Activated T-cell treated with anti-CD3 and anti-CD28 coated beads, Interleukin-2, amount 50 U/mL, for 48 hours (primary cell): ENCODE measurements at regions not wholly inside any gene's neighbourhood (a gene's known extent, or its start where the extent isn't known, plus 50 kb on each side); places are given as distances from the start of the nearest gene placed in this dataset.

Experiments used
- DNase-seq, 2 experiments: peaks; one replicate each; pipeline ENCODE4 v3.0.0-alpha.2; 2020

- DNase-seq, result no peak
Measured at GRCh38 chr9:4382722-4383317, 83.0 kb upstream of the GLIS3 start.

DNA sequence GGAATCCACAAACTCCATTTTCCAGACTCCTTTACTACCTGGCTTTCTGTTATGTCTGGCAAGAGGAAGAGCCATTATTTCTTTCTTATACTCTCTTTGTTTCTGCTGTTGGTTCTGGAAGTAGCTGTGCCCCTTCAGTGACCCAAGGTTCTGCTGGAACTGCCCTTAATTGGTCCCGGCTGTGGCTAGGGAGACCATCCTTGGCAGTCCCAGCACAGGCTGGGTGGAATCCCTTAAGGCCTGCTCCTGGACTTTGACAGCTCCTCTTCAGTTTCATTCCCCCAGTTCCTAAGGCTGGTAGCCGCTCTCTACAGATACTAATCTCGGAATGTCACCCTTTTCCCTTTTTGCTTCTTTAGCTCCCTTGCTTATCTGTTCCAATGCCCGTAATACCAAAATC lies 81.9 kb upstream of the GLIS3 start:
- no peak for DNase-seq

- no peak for DNase-seq
Measured at GRCh38 chr9:4380406-4380805, 80.5 kb upstream of the GLIS3 start.

DNA sequence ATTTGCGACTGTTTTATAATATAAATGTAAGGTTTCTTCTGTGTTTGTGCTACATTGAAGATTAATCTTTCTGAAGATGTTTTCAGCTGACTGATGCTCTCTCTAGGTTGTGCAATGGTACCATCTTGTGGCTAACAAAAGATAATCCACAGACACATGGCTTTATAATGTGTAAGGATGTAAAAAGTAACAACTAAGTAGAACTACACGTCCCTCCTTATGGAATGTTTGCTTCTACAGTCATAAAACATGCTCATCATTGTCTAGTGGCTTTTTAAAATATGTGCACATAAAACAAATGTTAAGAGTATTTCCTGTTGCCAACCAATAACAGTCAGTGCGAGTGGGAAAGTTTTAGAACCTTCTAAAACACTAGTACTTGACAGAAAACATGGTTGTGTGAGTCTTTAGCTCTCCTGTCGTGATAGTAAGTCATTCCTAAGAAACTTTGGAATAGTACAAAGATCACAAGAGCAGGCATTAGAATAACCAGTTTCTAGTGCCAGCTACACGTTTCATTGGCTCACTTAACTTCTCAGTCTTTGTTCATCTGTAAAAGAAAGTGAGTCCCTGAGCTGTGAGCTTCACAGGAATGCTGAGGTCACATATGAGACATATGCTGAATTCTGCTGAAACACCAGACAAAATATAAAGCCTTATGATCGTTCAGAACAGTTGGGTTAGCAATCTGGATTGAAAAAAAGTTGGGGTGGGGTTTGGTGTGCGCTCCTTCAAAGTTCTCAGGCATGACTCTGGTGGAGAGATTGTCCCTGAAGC lies 75.7 kb upstream of the GLIS3 start:
- DNase-seq, result no peak

DNA sequence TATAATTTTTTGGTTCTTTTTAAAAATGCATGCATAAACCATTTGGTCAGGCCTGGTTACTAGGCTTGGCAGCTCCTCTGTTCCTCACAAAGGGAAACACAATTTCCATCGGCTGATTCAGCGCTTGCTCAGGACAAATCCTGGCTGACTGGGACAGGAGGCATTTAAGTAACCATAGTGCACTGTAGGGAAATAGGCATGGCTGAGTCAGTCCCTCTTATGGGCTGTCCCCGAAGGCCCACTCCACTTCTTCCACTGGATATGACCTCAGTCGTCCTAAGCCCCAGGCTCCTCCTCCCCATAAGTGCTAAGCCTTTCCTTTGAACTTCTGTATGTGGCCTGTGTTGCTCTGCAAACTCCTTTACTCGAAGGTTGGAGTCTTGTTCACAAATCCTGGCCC lies 71.2 kb upstream of the GLIS3 start:
- no peak for DNase-seq

DNA sequence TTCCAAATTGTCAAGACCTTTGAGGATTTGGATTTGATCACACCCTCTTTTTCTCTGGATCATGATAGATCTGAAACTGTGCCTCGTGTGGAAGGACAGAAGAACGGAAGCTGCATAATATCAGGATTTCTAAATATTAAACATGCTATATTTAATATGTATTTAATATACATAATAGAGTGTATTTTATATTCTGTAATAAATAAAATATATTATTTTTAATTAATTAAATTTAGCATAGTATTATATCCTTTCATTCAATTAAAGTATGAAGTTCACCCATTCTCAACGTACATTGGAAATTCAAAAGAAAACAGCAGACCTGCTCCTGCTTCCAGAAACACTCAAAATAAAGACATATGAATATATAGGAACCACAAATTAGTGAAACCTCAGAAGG lies 70.6 kb upstream of the GLIS3 start:
- no peak for DNase-seq

DNA sequence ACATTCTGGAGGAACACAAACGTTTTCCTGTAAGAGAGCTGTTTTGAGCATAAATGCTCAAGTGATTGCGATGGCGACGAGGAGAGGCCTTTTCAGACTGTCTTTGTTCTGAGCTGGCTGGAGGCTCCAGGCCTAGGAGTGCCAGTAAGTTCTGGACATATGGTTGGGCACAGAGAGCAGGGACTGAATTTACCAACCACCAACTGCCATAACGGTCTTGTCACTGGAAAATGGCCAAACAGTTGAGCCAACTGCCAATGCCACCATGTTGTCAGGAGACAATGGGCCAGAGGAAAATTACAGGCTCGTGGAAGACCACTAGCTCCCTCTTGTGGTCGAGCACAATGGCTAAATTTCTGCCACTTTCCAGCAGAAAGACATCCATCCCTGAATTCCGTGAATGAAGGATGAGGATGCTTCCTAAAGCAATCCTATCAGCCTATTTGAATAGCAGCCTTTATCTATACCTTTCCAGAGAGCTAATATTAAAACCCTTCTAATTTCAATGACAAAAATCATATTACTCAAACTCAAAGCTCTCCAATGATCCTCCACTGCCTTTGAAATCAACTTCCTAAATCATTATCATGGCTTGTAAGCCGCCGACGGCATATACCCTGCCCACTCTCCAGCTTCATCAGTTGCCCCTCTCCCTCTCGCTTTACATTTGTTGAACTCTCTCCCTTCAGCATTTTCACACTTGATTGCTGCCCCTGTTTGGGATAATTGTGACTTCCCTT lies 66.9 kb upstream of the GLIS3 start:
- DNase-seq, result peak; percentile 33 to 43

DNA sequence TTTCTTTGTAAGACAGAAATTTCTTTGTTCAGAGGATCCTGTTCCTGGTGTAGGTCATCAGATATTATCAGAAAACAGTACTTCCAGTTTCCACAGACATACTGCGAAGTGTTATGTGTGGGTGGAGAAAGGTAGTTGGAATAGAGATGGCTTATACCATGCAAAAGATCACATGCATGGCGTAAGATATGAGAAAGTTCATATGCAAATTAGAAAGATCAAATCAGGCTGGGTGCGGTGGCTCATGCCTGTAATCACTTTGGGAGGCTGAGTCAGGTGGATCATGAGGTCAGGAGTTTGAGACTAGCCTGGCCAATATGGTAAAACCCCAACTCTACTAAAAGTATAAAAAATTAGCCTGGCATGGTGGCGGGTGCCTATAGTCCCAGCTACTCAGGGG lies 65.2 kb upstream of the GLIS3 start:
- DNase-seq, result peak; percentile 39 to 52

GRCh38 chr9:4362281-4362680 lies 62.4 kb upstream of the GLIS3 start:
- no peak for DNase-seq

- no peak for DNase-seq
Measured at GRCh38 chr9:4359016-4359415, 59.1 kb upstream of the GLIS3 start.

DNA sequence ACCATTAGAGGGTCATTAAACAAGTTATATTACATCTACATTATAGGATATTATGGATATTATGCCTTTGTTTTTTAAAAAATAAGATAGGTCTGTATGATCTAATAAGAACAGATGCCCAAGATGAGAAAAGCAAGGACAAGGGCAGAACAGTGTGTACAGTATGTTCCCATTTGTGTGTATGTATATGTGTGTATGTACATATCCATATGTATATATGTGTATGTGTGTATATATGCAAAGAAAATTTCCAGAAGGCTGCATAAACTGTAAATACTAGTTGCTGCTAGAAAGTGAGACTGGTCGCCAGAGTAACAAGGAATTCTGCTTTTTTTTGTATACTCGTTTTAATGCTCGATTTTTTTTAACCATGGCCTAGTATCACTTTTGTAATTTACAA lies 58.1 kb upstream of the GLIS3 start:
- no peak for DNase-seq

GRCh38 chr9:4356306-4356705 lies 56.4 kb upstream of the GLIS3 start:
- DNase-seq, result no peak

DNA sequence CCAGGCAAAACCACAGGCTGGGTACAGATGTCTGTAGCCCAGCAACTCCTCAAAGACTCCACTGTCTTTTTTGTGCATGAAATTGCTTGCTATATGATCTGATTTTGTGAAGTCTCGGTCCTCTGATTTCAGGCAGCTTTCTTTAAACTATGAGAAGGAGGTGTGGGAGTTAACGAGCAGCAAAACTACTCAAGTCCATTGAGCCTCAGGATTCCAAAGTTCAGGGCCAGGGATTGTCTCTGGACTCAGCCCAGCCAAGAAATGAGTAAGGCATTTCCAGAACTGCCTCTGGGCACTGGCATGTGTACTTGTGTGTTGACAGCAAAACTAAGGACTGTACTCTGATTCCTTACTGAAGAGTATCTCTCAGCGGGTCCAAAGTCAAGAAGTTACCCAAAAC lies 53.4 kb upstream of the GLIS3 start:
- DNase-seq, result no peak

- DNase-seq, result no peak
Measured at GRCh38 chr9:4349816-4350418, 50.0 kb upstream of the GLIS3 start.
